NCI-H1436 treated with DMSO at 0.1 percent for 48 hours (cell line): ENCODE measurements at regions not wholly inside any gene's neighbourhood (a gene's known extent, or its start where the extent isn't known, plus 50 kb on each side); places are given as distances from the start of the nearest gene placed in this dataset.

ENCODE experiments used
- DNase-seq: peaks from one replicate; lab custom pipeline; 2025; lab: John Stamatoyannopoulos, UW

DNA sequence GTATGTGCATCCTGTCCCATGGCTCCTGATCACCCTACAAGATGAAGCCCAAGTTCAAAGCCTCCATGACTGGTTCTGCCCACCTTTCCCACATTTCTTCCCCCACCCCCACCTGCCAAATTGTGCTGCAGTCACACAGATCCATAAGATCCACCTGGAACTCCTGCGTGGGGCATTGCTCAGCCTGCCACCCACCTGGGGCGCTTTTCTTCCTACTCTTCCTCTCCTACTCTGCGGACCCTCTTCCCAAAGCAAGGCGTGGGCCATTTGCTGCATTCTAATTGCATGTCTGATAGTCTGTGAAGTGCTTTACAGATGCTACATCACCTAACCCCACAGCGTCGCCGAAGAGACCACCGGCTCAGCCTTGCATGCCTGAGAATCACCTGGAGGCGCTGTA is 402.4 kb upstream of the ID2 start:
- no peak for DNase-seq

DNA sequence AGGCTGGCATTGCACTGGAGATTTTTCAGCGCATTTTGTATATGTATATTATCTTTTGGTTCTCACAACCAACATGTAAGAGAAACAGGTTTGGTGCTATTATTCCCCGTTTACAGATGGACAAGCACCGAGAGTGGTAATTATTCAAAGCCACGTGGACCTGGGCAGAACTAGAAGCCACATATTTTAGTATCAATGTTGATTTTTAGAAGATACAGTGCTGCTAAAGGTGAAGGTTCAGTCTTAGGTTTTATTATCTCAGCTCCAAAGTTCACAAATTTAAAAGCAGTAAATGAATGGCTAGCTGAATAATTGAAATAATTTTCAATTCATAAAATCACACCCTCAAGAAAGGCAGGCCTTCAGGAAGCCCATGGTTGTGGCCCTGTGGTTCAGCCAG is 400.6 kb upstream of the ID2 start:
- no peak for DNase-seq

DNA sequence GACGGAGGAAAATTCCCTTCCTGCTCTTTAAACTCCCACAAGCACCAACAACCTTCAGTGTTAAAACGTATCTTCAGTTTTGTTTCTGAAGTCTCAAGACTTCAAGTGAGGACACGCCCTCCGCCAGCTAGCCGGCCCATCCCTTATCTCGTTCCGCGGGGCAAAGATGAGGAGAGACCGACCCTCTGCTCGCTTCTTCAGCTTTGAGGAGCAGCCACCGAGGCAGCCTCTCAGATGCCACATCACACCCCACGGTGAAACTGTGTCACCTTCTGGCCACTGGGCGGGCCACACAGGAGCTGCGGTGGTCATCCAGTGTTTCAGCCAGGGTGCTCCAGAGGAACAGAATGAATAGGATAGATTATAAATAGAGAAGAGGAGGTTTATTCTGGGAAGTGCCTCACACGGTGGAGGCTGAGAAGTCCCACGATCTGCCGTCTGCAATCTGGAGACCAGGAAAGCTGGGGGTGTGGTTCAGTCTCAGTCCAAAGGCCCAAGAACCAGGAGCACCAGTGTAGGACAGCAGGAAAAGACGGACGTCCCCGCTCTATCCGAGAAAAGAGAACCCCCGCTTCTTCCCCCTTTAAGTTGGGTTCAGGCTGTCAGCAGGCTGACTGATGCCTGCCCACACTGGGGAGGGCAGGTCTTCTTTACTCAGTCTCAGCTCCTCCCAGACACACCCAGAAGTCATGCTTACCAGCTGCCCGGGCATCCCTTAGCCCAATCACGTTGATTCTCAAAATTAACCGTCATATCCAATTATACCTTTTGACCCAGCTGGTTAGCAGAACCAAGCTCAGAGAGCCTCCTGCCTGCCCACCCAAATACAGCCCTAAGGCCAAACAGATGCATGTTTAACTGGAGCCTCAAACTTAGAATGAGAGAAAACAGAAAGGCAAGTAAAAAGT is 399.7 kb upstream of the ID2 start:
- DNase-seq, result no peak

DNA sequence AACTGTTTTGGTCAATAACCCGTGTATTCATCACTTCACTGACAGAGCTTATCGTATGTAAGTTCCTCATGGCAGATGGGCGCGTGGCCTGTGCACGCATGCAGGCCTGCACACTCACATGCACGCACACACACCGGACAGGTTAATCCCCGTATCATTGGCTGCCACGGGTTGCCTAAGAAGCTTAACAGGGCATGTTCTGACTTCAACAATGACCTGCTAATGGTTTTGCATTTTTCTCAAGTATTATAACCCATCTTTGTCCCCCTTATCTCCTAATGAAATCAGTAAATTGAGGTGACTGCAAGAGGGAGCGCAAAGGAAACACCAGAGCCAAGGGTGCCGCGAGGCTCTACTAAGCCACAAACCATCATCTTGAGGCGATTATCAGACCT is 399.0 kb upstream of the ID2 start:
- no peak for DNase-seq

DNA sequence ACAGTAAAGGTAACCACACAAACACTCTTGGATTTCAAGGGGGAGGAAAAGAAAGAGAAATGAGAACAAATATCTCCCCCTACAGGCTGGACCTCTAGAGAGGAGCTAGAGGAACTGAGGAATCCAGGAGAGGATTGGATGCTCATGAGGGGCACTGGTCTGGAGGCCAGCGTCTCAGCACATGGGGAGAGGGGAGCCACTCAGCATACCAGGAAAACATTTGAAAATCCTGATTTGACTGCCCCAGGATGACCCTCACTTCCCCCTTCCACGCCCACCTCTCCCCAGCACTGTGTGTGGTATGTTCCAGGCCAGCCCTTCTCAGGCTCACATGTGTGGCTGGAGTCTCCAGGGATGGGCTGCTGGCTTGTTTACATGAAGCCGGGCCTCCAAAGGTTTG is 396.8 kb upstream of the ID2 start:
- no peak for DNase-seq

DNA sequence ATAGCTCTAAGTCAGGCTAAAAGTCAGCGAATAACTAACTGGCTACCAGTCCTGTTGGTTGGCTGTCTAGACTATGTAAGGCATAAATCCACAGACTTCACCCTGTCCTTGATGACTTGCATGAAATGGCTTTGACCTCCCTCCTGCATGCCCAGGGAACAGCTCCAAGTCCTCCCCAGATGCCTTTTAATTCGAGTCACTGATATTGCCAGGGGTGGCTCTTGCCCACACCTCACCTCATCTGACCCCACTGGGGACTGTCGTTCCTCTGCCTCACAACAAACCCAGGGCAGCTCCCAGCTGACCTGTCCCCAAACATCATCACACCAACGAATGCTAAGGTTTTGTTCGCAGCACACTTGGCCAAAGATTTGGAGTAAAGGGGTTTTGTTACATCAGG is 396.0 kb upstream of the ID2 start:
- no peak for DNase-seq

DNA sequence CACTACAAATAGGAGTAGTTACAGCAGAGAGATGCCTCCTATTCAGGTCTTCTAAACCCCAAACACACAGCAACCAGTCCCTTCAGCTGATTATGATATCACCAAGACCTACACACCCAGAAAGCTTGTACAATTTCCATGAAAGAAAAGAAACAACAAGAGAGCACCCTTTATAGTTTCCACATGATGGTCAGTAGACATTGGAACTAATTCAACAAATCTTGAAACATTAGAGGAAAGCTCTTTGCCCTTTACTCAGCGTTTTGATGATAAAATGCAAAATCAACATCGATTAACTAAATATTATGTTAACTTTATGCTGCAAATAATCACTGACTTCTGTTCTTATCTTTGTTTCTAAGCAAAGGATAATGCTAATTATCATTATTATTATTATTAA is 393.6 kb upstream of the ID2 start:
- no peak for DNase-seq

DNA sequence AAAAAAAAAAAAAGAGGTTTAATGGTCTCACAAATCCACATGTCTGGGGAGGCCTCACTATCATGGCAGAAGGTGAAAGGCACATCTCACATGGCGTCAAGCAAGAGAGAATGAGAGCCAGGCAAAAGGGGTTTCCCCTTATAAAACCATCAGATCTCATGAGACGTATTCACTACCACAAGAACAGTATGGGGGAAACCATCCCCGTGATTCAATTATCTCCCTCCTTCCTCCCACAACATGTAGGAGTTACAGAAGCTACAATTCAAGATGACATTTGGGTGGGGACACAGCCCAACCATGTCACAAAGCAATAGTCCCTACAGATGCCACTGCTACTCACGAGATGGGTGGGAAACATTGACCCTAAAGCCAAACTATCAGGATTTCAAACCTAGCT is 392.7 kb upstream of the ID2 start:
- no peak for DNase-seq

DNA sequence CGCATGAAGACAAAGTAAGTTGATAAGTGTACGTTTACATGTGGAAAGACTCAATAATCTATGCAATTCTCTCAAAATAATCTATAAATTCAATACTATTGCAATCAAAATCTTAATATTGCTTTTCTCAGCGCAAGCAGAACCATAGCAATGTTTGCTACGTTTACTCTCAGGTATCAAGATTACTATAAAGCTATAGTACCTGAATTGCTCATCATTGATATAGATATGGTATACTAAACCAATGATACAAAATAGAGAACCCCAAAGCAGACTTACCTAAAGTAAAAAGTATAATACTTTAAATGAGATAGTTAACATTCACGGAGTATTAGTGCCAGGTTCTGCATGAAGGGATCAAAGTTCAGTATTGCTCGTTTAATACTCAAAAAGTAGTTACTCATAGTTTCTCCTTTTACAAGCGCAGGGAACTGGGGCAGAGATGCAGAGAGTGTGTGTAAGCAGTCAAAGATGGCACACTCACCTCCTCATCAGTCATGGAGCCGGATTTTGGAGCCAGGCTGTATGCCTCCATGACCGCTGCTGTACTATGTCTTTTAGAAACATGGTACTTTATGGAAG is 391.0 kb upstream of the ID2 start:
- DNase-seq, result no peak

DNA sequence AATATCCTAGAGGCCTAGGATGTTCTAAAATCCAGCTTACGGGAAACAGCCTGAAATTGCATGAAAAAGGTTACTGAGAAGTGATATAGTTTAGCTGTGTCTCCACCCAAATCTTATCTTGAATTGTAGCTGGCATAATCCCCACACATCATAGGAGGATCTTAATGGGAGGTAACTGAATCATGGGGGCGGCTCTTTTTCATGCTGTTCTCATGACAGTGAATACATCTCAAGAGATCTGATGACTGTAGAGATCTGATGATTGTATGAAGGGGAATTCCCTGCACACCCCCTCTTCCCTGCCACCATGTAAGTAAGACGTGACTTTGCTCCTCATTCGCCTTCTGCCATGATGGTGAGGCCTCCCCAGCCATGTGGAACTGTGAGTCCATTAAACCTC is 385.6 kb upstream of the ID2 start:
- DNase-seq, result no peak

DNA sequence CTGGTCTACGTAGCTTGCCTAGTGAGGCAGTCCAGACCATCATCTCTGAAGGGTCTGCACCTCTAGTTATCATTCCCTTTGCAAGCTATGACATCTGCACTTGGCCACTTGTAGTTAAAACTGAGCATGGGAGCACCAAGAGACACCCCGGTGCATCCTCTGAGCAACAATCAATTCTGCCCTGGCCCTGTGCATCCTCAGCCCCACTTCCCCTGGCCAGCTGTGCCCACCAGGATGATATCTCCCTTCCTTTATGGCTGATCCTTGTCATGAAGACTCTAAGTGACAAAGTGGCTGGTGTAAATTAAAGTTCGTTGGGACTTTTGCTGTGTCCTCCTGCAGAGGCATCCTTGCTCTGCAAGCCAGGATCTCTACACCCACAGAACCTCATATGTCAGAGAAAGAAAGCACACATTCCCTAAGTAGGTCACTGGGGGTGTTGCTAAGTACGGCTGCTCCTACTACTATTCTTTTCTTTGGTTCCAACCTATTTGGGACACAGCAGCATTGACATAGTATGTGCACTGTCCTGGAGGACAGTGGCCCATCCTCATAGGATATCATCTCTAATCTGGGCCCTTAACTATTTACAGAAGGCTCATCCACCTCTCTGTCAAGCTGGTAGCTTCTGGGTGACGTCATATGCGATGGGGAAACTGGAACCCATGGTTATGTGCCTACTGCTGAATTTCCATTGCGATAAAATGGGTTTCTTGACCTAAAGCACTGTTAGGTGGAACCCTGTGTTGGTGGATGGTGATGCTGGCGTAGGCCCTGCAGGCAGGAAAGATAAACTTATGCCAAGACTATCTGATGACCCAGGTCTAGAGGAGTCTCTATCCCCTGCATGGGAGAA is 384.3 kb upstream of the ID2 start:
- no peak for DNase-seq

DNA sequence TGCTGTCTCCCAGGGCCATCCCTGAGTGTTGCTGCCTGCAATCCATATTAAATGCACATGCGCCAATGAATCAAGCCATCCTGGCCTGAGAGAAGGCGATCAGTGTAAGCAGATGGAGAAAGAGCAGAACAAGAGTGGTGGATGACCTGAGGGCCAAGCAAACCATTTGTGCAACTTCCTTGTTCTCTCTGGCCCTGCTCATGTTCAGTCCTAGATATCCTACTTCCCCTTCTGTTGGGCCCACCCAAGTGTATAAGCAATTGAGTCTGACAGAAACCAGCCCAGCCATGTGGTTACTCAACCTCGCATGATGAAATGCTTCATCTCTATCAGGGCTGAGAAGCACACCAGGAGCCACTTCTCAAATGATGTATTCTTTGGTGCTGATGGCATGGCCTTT is 383.1 kb upstream of the ID2 start:
- no peak for DNase-seq

DNA sequence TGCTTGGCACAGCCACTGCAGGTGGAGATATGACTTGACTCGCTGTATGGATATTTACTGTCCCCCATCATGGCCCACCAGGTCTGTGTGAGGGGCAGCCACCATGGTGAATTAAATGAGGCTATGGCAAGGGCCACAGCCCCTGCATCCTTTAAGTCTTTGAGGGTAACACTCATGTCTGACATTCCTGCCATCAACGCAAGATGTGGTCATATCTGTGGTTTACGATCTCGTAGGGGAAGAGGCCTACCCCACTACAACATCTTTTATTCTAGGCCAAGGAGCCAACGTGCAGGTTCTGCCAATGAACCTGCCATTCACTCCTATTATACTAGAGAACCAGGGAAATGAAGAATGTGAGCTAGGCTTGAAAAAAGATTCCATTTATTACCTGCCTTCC is 381.6 kb upstream of the ID2 start:
- no peak for DNase-seq

DNA sequence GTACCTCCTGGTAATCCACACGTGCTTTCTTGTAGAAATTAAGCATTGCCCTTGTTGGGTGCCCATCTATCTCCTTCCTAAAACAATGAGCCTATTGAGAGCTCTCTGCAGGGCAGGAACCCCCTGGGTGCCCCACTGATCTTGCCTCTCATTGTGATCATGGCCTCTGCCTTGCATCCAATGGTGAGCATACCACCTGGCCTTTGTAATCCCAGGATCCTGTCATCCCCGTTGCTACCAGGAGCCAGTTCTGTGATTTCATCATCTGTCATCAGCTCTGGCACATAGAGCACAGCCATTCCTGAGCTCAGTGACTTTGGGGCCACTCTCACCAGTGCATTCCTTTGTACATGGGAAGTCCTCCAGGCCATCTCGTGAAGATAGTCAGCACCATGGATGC is 381.0 kb upstream of the ID2 start:
- DNase-seq, result no peak

DNA sequence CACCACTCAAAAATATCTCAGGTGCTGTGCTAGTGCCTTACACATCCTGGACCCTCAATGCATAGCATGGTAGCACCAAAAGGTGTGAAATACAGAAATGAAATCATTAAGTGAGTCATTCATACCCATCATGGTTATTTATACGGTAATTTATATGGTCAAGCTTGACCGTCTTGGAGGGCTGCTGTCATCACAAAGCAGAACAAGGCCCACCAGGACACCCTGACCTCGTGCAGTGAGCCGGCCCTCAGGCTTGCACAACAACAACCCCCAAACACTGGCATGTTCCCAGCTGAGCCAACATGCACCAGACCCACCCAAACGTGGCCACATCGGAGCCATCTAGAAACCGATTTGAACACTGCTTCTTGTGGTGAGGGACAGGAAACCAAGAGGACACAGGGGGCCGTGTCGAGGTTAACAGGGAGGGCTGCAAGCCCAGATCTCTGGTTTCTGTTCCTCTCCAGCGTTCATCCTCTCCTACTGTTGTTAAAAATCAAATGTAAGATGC is 378.5 kb upstream of the ID2 start:
- DNase-seq, result no peak

DNA sequence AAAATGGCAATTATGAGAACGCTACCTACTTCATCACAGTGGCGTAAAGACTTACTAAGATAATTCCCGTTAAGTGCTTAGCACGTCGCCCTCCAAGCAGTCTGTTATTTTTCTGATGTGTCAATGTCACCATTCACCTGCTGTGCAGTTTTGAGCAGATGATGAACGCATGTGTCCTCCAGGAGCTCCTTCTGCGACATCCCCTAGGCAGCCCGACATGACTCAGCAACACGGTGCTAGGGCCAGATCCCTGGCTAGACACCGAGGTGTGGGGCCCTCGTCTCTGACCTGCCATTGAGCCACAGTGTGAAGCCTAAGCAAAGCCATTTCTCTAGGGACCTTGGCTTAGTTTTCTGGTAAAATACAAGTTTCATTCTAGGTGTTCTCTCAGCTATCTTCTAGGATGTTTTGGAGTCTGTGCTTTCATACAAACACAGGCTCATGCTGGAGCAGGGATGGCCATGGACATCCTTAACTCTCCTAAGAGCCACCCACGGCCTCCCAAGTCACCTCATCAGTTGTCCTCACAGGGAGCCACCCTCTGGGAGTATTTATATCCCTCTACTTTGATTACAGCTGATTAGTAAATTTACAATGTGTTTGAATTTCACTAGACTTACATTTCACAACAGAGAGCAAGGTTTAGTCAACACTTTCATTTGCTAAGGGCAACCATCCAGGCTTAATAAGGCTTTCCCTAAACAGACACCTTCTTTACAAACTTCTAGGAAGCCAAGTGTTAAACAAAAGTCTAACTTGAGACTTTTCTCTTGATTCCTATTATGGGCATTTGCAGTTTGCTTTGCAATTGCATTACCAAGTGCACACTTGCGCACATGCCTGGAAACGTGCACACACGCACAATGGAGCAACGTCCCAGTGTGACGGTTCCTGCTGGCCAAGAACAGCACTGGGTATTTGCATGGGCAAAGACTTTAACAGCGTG is 376.8 kb upstream of the ID2 start:
- no peak for DNase-seq

DNA sequence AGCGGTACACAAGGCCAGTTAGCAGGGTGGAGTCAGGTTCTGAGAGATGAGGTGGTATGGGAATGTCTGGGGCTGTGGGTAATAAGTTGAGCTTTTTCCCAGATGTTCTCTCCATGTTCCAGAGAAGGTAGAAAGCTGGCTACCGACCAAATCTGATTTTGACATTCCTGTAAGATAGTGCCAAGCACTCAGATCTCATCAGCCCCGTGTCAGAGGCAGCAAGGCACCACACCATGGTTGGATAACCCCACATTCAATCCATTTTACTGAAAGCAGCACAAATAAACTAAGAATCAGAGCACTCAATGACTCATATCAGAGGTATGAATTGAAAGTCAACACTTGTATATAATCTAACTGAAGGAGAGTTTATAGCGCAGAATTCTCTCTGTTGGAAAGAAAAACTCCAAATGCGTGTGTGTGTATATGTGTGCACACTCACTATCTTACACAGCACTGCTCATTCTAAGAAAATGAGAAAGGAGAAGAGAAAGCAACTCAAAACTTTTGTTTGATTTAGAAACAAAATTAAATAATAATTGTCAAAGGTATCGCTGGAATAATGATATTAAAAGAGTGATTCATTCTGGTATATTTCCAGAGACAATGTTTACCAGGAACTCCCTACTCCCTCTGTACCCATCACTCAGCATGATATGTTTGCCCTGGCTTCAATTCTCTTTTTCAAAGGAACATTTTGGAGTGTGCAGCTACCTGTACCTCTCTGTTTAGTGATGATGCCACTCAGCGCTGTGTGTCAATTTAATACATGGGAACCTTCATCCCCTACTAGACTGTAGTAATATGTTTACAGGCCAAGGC is 375.1 kb upstream of the ID2 start:
- no peak for DNase-seq

DNA sequence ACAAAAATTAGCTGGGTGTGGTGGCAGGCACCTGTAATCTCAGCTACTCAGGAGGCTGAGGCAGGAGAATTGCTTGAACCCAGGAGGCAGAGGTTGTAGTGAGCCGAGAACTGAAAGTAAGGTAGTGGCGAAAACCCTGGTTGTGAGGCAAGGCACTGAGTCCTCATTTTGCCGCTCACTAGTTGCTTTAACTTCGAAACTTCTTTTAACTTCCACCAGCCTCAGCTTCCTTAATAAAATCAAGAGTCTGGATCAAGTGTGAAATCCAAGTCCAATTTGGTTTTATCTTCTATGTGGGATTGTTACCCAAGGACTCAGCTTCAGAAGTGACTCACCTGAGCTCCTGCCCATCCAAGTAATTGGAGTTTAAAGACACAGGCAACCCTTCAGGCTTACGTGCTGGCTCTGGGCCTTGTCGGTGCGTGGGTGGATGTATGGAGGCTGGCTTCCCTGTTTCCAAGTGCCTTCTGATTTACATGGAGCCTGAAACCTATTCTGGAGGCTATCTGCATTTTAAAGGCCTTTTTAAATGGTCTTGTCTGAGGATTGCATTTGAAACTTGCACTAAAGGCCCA is 374.2 kb upstream of the ID2 start:
- DNase-seq, result no peak

DNA sequence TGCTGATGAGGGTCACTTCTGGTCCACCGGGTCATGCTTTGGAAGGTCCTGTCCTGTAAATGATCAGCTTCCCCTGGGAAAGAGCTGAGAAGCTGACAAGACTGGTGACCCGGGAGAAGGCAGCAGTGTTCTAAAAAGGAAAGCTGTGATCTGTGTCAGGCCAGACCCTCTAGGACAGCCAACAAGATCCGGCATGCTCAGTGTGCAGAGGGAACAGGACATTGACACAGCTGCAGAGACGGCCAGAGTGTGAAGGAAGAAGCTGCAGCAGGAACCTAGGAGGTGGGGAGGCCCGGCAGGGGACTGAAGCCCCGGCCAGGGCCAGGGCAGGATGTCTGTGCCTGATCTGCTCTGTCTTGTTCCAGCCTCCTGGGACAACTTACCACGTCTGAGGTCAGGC is 372.7 kb upstream of the ID2 start:
- no peak for DNase-seq
